HCT116 (cell line): ENCODE measurements at regions not wholly inside any gene's neighbourhood (a gene's known extent, or its start where the extent isn't known, plus 50 kb on each side); places are given as distances from the start of the nearest gene placed in this dataset.

ENCODE experiments used
- ATAC-seq: fragments of 200-7000 bp; cut with Tn5 transposase; 2 replicates; pipeline ENCODE4 v1.9.1; 2020; ENCODE audit warnings: mild to moderate bottlenecking, moderate library complexity
- BruUV-seq: library from RNA; stranded (reverse); fragments of 400-500 nt; replicated peaks from 2 replicates; lab custom pipeline; 2021; lab: Mats Ljungman, UMichigan
- CTCF ChIA-PET: fragments of 300-600 bp; sonication (Branson Sonifier 250); formaldehyde crosslinking; loops from one replicate; lab custom pipeline; 2021; ENCODE audit warnings: antibody characterized with exemption; lab: Charles Lee
- POLR2A ChIA-PET: fragments of 300-600, 350-600 bp; sonication (Branson Sonifier 250); formaldehyde crosslinking; loops from one replicate; lab custom pipeline; 2021; ENCODE audit warnings: antibody characterized with exemption; lab: Charles Lee
- RAD21 ChIA-PET, 2 experiments: fragments of 300-600 bp; sonication (Branson Sonifier 250); formaldehyde crosslinking; loops; one replicate each; lab custom pipeline; 2023; ENCODE audit warnings: low total read pairs in 2 of 2; ENCODE audit not compliant: uncharacterized antibody in 2 of 2, unreplicated experiment in 2 of 2, low non-redundant PET in 1 of 2; lab: Charles Lee
- DNase-seq: peaks from one replicate; pipeline ENCODE4 v3.0.0-alpha.2; 2010; ENCODE audit warnings: low read depth, low spot score
- H2AFZ ChIP-seq: fragments of 200-600 bp; shearing (Covaris generic), sonication (generic); 2 replicates; pipeline ENCODE4 v1.6.1; 2017; ENCODE audit warnings: low read depth, mixed run types, mixed read lengths, antibody characterized with exemption, low read length; ENCODE audit not compliant: poor library complexity, severe bottlenecking
- H3K27ac ChIP-seq: 2 replicates; pipeline ENCODE4 v1.5.1; 2012; ENCODE audit warnings: low read depth, low read length
- H3K27me3 ChIP-seq: fragments of 200-600 bp; sonication (generic); 2 replicates; pipeline ENCODE4 v1.6.1; 2016; ENCODE audit warnings: mixed run types, low read length, mixed read lengths; ENCODE audit not compliant: insufficient read depth
- H3K36me3 ChIP-seq, 2 experiments: fragments of 200-500 bp in 1 of 2; fragments of 200-600 bp in 1 of 2; sonication (Bioruptor generic) in 1 of 2; sonication (generic) in 1 of 2; 2 replicates each; pipeline versions ENCODE4 v1.5.1 to v1.6.1; 2014 to 2016; ENCODE audit warnings: low read length in 2 of 2, inconsistent platforms in 1 of 2, mixed read lengths in 1 of 2, mixed run types in 1 of 2; ENCODE audit not compliant: insufficient read depth in 2 of 2, control insufficient read depth in 1 of 2
- H3K4me1 ChIP-seq, 2 experiments: fragments of 200-600 bp in 1 of 2; sonication (generic) in 1 of 2; 2 replicates each; pipeline versions ENCODE4 v1.5.1 to v1.6.1; 2012 to 2017; ENCODE audit warnings: low read length in 2 of 2, inconsistent platforms in 1 of 2, mild to moderate bottlenecking in 1 of 2, mixed read lengths in 1 of 2, mixed run types in 1 of 2, moderate library complexity in 1 of 2; ENCODE audit not compliant: insufficient read depth in 2 of 2, control insufficient read depth in 1 of 2
- H3K4me2 ChIP-seq: fragments of 200-600 bp; sonication (generic); 2 replicates; pipeline ENCODE4 v1.6.1; 2017; ENCODE audit warnings: mixed run types, low read length, mixed read lengths
- H3K4me3 ChIP-seq, 2 experiments: fragments of 200-600 bp in 1 of 2; sonication (generic) in 1 of 2; replicated peaks in 1 of 2; 2 replicates each; pipeline ENCODE4 v1.5.1; 2011 to 2016; ENCODE audit warnings: low read length in 2 of 2, control low read depth in 1 of 2, low read depth in 1 of 2, mild to moderate bottlenecking in 1 of 2, mixed read lengths in 1 of 2, mixed run types in 1 of 2
- H3K79me2 ChIP-seq: fragments of 200-600 bp; sonication (generic); 2 replicates; pipeline ENCODE4 v1.6.1; 2017; ENCODE audit warnings: mild to moderate bottlenecking, mixed run types, low read length, moderate library complexity, mixed read lengths; ENCODE audit not compliant: insufficient read depth
- H3K9ac ChIP-seq: fragments of 200-600 bp; sonication (generic); 2 replicates; pipeline ENCODE4 v1.6.1; 2016; ENCODE audit warnings: low read length, mixed read lengths
- H3K9me2 ChIP-seq: fragments of 200-600 bp; sonication (generic), shearing (Covaris generic); 2 replicates; pipeline ENCODE4 v1.6.1; 2017; ENCODE audit warnings: mixed run types, mild to moderate bottlenecking, moderate library complexity; ENCODE audit not compliant: insufficient read depth
- H3K9me3 ChIP-seq, 2 experiments: fragments of 200-500 bp in 1 of 2; fragments of 200-600 bp in 1 of 2; sonication (Bioruptor generic) in 1 of 2; sonication (generic) in 1 of 2; 2 replicates each; pipeline ENCODE4 v1.6.1; 2014 to 2017; ENCODE audit warnings: low read length in 2 of 2, mixed read lengths in 2 of 2, inconsistent platforms in 1 of 2, low read depth in 1 of 2, mild to moderate bottlenecking in 1 of 2, mixed run types in 1 of 2, moderate library complexity in 1 of 2; ENCODE audit not compliant: control insufficient read depth in 1 of 2, insufficient read depth in 1 of 2
- H4K20me1 ChIP-seq: fragments of 200-600 bp; sonication (generic), shearing (Covaris generic); 2 replicates; pipeline ENCODE4 v1.6.1; 2017; ENCODE audit warnings: mixed run types, mild to moderate bottlenecking, moderate library complexity; ENCODE audit not compliant: insufficient read depth
- ATF3 ChIP-seq: IDR thresholded peaks from 2 replicates; pipeline ENCODE4 v1.6.1; 2012
- CBX3 ChIP-seq: IDR thresholded peaks from 2 replicates; pipeline ENCODE4 v1.6.1; 2012; ENCODE audit warnings: low read depth
- CEBPB ChIP-seq: IDR thresholded peaks from 2 replicates; pipeline ENCODE4 v1.6.1; 2012; ENCODE audit warnings: low read depth
- CTCF ChIP-seq, 3 experiments: fragments of 200-600 bp in 1 of 3; sonication (generic) in 1 of 3; IDR thresholded peaks in 2 of 3; conservative IDR thresholded peaks in 1 of 3; 2 replicates each; pipeline ENCODE4 v1.5.1; 2012 to 2017; ENCODE audit warnings: low read depth in 2 of 3, low read length in 2 of 3, antibody characterized with exemption in 1 of 3, borderline replicate concordance in 1 of 3, control low read depth in 1 of 3, mild to moderate bottlenecking in 1 of 3, mixed read lengths in 1 of 3, mixed run types in 1 of 3, moderate library complexity in 1 of 3; ENCODE audit not compliant: insufficient read depth in 1 of 3
- EGR1 ChIP-seq: IDR thresholded peaks from 2 replicates; pipeline ENCODE4 v1.6.1; 2012; ENCODE audit warnings: low read depth
- ELF1 ChIP-seq: IDR thresholded peaks from 2 replicates; pipeline ENCODE4 v1.6.1; 2012; ENCODE audit warnings: low read depth, borderline replicate concordance
- EZH2 ChIP-seq: fragments of 200-600 bp; sonication (generic); IDR thresholded peaks from 2 replicates; pipeline ENCODE4 v1.6.1; 2017; ENCODE audit warnings: antibody characterized with exemption, mixed run types
- EZH2phosphoT487 ChIP-seq: fragments of 200-600 bp; IDR thresholded peaks from 2 replicates; pipeline ENCODE4 v1.6.1; 2018; ENCODE audit warnings: antibody characterized with exemption, borderline replicate concordance
- FOSL1 ChIP-seq: IDR thresholded peaks from 2 replicates; pipeline ENCODE4 v1.6.1; 2012; ENCODE audit warnings: low read depth
- JUND ChIP-seq: IDR thresholded peaks from 2 replicates; pipeline ENCODE4 v1.6.1; 2012
- MAX ChIP-seq: IDR thresholded peaks from 2 replicates; pipeline ENCODE4 v1.6.1; 2012
- POLR2AphosphoS5 ChIP-seq: IDR thresholded peaks from 2 replicates; pipeline ENCODE4 v1.6.1; 2011; ENCODE audit warnings: mild to moderate bottlenecking, low read depth, low read length, moderate library complexity
- RAD21 ChIP-seq: IDR thresholded peaks from 2 replicates; pipeline ENCODE4 v1.6.1; 2012; ENCODE audit warnings: low read depth, mild to moderate bottlenecking
- SIN3A ChIP-seq: IDR thresholded peaks from 2 replicates; pipeline ENCODE4 v1.6.1; 2012; ENCODE audit warnings: low read depth
- SP1 ChIP-seq: IDR thresholded peaks from 2 replicates; pipeline ENCODE4 v1.6.1; 2012; ENCODE audit warnings: low read depth
- SRF ChIP-seq: IDR thresholded peaks from 2 replicates; pipeline ENCODE4 v1.6.1; 2012; ENCODE audit warnings: low read depth
- TCF7L2 ChIP-seq: IDR thresholded peaks from 2 replicates; pipeline ENCODE4 v1.7.0; 2011; ENCODE audit warnings: borderline replicate concordance, inconsistent platforms; ENCODE audit not compliant: insufficient read depth, insufficient read length; ENCODE audit errors: extremely low read depth
- ZBTB33 ChIP-seq: IDR thresholded peaks from 2 replicates; pipeline ENCODE4 v1.6.1; 2011; ENCODE audit warnings: mild to moderate bottlenecking, low read length, moderate library complexity; ENCODE audit not compliant: insufficient replicate concordance; ENCODE audit errors: extremely low read depth
- ZFX ChIP-seq: fragments of 450-650 bp; IDR thresholded peaks from 2 replicates; pipeline ENCODE4 v1.6.1; 2017
- ZNF274 ChIP-seq: fragments of 200-500 bp; sonication (Bioruptor generic); IDR thresholded peaks from 2 replicates; pipeline ENCODE4 v1.6.1; 2014; ENCODE audit warnings: mild to moderate bottlenecking, low read depth, low read length, inconsistent platforms
- intact Hi-C: fragments of 100-400 bp; cut with micrococcal nuclease; formaldehyde crosslinking; loops from 2 replicates; pipeline ENCODE4 v1.10.0; 2022

- ChIA-PET CTCF (no interaction called here), POLR2A (no interaction called here)
- Histone ChIP-seq H3K9ac (no peak overlapping the region), H4K20me1 (no peaks in the 10 kb centered on the region), H3K9me2 (no peaks in the 10 kb centered on the region), H3K4me1 (no peaks in the 10 kb centered on the region), H3K79me2 (no peaks in the 10 kb centered on the region), H3K27ac (no peak overlapping the region), H3K36me3 (no peaks in the 10 kb centered on the region), H2AFZ (no peak overlapping the region), H3K27me3 (peaks cover 5% of the 10 kb centered on the region; the same call in 1 of the 2 replicates)
- DNase-seq = no peak
- ATAC-seq = no peak
- intact Hi-C loops = no loop called here
- TF ChIP-seq FOSL1 (no peak), CEBPB (no peak), EZH2phosphoT487 (no peak), MAX (no peak), SP1 (no peak), TCF7L2 (no peak), ZNF274 (no peak), ATF3 (no peak), ZBTB33 (no peak), ZFX (no peak), JUND (no peak), CBX3 (no peak), SRF (no peak), ELF1 (no peak), RAD21 (no peak), EZH2 (no peak), CTCF (IDR thresholded peaks at IDR 0.05 in 2 of 3, conservative IDR thresholded peaks at IDR 0.05 in 1 of 3; ENCODE audit: borderline replicate concordance in 1 of 3, insufficient read depth in 1 of 3, low read depth in 2 of 3, low read length in 2 of 3) (no peak), POLR2AphosphoS5 (no peak), EGR1 (no peak), SIN3A (no peak)
- TF ChIP-seq, all 23 proteins: peak for 0
- Histone ChIP-seq H3K4me3 (no peak overlapping the region), H3K9me3 (no peaks in the 10 kb centered on the region), H3K4me2 (no peak overlapping the region)
- no TSS peak for BruUV-seq
- RAD21 ChIA-PET = no interaction called here
These were observed 266.3 kb downstream of the RPLP1 start for GRCh38 chr15:69718916-69719315.
